ENCODE measurements at regions not wholly inside any gene's neighbourhood (a gene's known extent, or its start where the extent isn't known, plus 50 kb on each side); places are given as distances from the start of the nearest gene placed in this dataset.
"Not testable (repeated sequence)": the region's sequence is repeated elsewhere in the genome, so short reads cannot be mapped to it uniquely, and the experiment has no call there.

- no peak for DNase-seq (ENCODE audit: low spot score)
These were observed 233.0 kb upstream of the MAD2L1 start for GRCh38 chr4:120299631-120300030.

- no peak for DNase-seq (ENCODE audit: low spot score)
These were observed 226.7 kb upstream of the MAD2L1 start for GRCh38 chr4:120293341-120293740.

- no peak for DNase-seq (ENCODE audit: low spot score)
These were observed 224.9 kb upstream of the MAD2L1 start for GRCh38 chr4:120291541-120291940.

GRCh38 chr4:120290553-120290952 lies 223.9 kb upstream of the MAD2L1 start:
- no peak for DNase-seq (ENCODE audit: low spot score)

GRCh38 chr4:120286813-120287212 lies 220.2 kb upstream of the MAD2L1 start:
- DNase-seq (ENCODE audit: low spot score), result peak; percentile 38

- no peak for DNase-seq (ENCODE audit: low spot score)
These were observed 214.9 kb upstream of the MAD2L1 start for GRCh38 chr4:120281581-120281980.

- no peak for DNase-seq (ENCODE audit: low spot score)
These were observed 210.7 kb upstream of the MAD2L1 start for GRCh38 chr4:120277391-120277790.

- DNase-seq (ENCODE audit: low spot score), result no peak
These were observed 200.0 kb upstream of the MAD2L1 start for GRCh38 chr4:120266602-120267001.

- no peak for DNase-seq (ENCODE audit: low spot score)
These were observed 197.0 kb upstream of the MAD2L1 start for GRCh38 chr4:120263618-120264017.

- no peak for DNase-seq (ENCODE audit: low spot score)
These were observed 194.5 kb upstream of the MAD2L1 start for GRCh38 chr4:120261117-120261516.

GRCh38 chr4:120256112-120256775 lies 189.6 kb upstream of the MAD2L1 start:
- DNase-seq (ENCODE audit: low spot score), result not testable (repeated sequence)

GRCh38 chr4:120238277-120238973 lies 171.8 kb upstream of the MAD2L1 start:
- DNase-seq (ENCODE audit: low spot score), result no peak

GRCh38 chr4:120236873-120237272 lies 170.2 kb upstream of the MAD2L1 start:
- no peak for DNase-seq (ENCODE audit: low spot score)

GRCh38 chr4:120232050-120232449 lies 165.4 kb upstream of the MAD2L1 start:
- no peak for DNase-seq (ENCODE audit: low spot score)

- DNase-seq (ENCODE audit: low spot score), result no peak
These were observed 161.4 kb upstream of the MAD2L1 start for GRCh38 chr4:120228086-120228485.

- DNase-seq (ENCODE audit: low spot score), result no peak
These were observed 160.9 kb upstream of the MAD2L1 start for GRCh38 chr4:120227554-120227953.

GRCh38 chr4:120225527-120225926 lies 158.9 kb upstream of the MAD2L1 start:
- no peak for DNase-seq (ENCODE audit: low spot score)

- no peak for DNase-seq (ENCODE audit: low spot score)
These were observed 152.3 kb upstream of the MAD2L1 start for GRCh38 chr4:120218981-120219380.

- DNase-seq (ENCODE audit: low spot score), result no peak
These were observed 148.7 kb upstream of the MAD2L1 start for GRCh38 chr4:120215350-120215749.

- no peak for DNase-seq (ENCODE audit: low spot score)
These were observed 144.9 kb upstream of the MAD2L1 start for GRCh38 chr4:120211408-120212015.

- no peak for DNase-seq (ENCODE audit: low spot score)
These were observed 143.1 kb upstream of the MAD2L1 start for GRCh38 chr4:120209706-120210105.

- DNase-seq (ENCODE audit: low spot score), result no peak
These were observed 140.4 kb upstream of the MAD2L1 start for GRCh38 chr4:120207021-120207420.

- DNase-seq (ENCODE audit: low spot score), result no peak
These were observed 135.6 kb upstream of the MAD2L1 start for GRCh38 chr4:120202222-120202621.
